Inflammatory macrophage (primary cell): ENCODE measurements at regions not wholly inside any gene's neighbourhood (a gene's known extent, or its start where the extent isn't known, plus 50 kb on each side); places are given as distances from the start of the nearest gene placed in this dataset.
A peak's percentile ranks its signal among the peaks of the same experiment; 100 is the strongest.
"Not testable (repeated sequence)": the region's sequence is repeated elsewhere in the genome, so short reads cannot be mapped to it uniquely, and the experiment has no call there.

Source experiments
- DNase-seq, 2 donors: peaks; one replicate each; pipeline ENCODE4 v3.0.0-alpha.2; 2020 to 2022

DNA sequence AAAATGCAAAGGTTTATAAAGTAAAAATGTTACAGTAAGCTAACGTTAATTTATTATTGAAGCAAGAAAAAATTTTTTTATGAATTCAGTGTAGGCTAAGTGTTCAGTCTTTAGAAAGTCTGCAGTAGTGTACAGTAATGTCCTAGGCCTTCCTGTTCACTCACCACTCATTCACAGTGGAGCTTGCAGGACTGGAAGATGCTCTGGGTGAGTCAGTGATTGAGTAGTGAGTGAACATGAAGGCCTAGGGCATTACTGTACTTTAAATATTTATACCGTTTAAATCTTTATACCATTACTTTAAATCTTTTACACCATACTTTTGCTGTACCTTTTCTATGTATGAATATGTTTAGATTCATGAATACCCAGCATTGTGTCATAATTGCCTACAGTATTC, 120.3 kb upstream of the SLC38A4 start:
- no peak for DNase-seq

DNA sequence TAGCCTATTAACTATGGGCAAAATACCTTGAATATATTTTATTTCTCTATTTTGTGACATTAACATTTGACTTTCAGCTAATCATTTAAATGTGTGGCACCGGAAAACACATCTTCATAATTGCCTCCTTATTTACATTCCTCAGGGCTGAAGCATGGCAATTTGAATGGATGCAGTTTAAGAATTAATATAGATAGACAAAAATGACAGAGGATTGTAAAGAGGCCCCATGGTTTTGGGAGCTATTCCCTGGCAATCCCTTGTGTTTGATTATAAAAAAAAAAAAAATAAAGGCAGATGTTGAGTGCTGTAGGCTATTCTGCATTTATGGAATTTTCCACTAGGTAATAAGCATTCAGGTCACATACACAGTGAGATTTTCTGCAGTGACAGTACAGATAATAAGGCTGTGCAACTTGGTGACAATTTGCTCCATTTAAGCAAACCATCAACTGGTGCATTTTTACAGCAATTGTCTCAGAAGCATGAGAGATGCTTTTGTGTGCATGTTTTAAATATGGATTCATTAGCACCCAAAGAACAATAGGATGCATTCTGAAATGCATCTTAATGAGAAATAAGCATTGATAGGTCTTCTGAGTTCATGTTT, 123.2 kb upstream of the SLC38A4 start:
- DNase-seq = no peak

DNA sequence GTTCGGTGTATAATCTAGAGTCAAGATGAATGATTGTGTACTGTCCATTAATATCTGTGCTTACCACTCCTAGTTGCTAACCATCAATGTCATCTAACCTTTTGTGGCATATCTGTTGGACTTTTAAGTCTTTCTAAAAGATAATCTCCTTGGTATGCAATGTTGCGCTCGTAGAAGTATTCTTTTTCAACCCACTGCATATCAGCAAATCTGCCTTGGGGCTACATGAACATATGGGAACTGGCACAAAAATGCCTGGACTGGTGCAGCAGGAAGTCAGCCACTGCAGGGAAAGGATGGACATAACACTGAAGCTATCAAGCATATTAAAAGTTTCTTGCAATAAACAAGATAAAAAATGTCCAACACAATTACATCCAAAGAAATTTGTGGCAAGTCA, 124.3 kb upstream of the SLC38A4 start:
- DNase-seq = no peak

DNA sequence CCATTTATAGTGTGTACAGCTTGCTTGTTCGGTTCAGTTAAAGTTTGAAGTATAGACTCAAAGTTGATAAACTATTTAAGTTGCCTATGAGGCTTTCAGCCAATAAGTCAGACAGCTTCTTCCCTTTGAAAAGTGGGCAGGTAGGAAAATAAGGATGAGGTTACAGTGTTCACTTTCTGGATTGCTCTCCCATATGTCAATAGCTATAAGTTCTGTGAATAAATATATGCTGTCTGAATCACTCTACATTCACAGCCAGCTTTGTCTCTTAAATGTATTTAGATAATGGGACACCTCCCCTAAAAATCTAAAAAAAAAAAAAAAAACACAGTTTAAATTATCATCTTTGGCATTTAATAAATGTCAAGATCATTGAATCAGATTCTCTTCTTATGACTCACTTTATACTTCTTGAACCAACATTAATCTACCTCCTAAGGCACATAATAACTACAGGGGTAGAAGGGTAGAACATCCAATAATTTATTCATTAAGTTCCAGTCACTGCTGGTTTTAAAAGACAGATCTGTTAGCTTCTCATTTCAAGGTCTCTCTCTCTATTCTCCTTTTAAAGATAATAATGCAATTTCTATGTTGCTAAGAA, 126.4 kb upstream of the PCED1B start:
- no peak for DNase-seq

DNA sequence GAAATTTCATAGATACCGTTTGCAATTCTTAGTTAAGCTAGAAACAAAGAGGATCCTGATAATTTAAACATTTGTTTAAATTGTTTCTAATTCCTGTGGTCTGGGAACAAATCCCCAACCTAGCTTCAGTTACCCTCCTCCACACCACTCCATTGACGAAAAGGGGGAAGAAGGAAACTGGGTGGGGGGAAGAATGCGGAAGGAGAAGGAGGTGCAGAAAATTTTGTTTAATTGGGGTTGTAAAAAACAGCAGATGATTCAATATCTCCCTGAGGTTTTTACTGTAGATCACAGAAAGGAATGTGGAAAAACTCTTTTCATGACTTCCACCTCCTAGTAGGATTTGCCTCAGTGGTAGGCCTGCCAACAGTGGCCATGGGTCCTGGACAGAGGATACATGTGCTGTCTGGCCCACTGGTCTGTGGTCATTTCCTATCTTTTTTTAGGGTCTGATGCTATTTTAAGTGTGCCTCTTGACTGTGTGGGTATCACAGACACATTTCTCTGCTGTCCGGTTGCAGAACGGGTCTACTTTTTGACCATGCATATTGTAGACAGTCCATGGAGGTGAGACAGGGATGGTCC, 122.9 kb upstream of the PCED1B start:
- peak in 1 of 2 donors; percentile 1 for DNase-seq

DNA sequence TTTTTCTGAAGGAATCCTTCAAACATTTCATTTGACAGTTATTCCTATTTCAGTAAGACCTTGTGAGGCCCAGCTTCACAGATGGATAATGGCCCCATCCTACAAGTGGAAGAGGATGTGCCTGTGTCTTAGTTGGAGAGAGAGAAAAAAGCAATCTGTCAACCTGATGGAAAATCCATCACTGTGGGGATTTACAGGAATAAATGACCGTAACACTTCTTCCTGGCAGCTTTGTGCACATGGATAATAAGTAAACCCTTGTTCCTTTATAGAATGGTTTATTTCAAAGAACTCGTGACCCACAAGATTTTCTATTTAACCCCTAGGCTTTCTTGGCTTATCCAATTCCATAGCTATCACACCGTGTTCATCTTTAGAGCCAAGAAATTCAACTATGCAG, 121.4 kb upstream of the PCED1B start:
- DNase-seq = no peak

DNA sequence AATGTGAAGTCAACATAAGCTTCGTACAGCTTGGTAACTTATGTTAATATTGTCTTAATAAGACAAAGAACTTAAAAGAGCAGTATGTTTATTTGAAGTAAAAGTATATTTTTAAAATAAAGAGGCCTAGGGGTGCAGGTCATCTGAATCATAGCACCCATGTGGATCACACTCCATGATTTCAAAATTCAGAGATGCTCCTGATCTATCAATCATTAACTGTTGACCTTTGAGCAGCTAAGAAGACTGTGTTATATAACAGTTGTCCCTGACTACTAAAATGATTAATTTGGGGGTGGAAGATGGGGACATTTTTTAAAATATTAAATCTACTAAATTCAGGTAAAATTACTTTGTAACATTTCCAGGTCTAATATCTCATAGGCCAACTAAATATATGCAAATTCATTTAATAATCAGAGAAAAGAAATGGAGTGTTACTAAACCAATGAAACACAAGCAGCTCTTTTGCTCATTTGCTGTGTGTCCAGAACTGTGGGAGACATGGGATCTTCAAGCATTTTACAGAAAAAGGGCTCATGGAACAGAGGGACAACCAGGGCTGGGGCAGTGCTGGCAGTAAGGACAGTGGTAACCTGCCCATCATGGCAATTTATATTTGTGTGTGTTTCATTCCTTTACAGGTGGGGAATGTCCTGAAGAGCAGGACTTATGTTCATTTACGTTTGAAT, 120.7 kb upstream of the PCED1B start:
- DNase-seq = no peak

DNA sequence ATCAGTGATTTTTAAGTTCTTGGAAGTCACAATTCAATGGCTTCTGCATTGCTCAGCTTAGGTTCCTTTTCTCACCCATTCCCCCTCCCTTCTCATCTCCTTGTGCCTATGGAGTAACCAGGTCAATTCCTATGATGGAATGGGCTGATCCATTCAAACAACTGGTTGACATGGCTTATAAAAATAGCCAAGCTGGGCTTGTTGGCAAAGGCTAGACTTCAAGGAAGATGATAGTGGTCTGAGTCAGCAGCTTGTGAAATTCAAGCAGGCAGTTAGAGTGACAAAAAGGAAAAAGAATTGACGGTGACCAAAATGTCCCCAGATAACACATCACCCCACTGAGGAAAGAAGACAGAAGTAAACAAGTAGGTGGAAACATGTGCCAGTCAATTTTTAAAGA, 119.9 kb upstream of the PCED1B start:
- peak; percentile 41 to 53 for DNase-seq

DNA sequence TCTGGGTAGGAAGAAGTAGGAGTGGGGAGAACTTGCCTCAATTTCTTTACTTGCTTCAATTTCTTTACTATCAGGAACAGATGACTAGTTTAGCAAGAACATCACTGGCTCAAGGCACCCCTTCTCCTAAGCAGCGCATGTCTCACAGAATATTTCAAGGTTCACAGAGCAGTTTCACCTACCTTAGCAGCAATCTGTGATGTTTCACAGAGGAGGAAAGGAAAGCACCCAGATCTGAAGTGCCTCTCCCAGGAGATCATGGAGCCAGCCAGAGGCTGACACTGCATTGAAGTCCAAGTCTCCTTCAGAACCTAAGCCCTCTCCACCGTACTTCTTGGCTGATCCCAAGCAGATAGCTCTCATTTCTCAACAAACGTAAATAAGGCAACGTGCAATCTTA, 118.7 kb upstream of the PCED1B start:
- DNase-seq = no peak

DNA sequence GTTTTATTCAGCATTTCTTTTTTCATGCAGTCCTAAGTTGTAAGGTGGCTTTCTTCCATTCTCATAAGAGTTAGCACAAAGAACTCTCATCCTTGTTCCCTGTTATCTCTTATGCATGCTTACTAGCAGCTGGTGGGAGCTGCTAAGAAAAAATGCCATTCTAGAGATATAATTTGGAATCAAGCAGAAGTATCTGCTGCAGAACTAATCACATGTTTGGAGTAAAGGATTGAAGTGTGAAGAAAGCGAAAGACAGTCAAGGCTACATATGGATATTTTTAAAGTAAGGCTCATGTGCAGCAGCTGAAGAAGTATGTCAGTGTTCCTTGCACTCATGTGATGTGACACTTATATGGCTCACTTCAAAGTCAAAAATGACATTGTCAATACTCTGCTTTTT, 116.2 kb upstream of the PCED1B start:
- no peak for DNase-seq

DNA sequence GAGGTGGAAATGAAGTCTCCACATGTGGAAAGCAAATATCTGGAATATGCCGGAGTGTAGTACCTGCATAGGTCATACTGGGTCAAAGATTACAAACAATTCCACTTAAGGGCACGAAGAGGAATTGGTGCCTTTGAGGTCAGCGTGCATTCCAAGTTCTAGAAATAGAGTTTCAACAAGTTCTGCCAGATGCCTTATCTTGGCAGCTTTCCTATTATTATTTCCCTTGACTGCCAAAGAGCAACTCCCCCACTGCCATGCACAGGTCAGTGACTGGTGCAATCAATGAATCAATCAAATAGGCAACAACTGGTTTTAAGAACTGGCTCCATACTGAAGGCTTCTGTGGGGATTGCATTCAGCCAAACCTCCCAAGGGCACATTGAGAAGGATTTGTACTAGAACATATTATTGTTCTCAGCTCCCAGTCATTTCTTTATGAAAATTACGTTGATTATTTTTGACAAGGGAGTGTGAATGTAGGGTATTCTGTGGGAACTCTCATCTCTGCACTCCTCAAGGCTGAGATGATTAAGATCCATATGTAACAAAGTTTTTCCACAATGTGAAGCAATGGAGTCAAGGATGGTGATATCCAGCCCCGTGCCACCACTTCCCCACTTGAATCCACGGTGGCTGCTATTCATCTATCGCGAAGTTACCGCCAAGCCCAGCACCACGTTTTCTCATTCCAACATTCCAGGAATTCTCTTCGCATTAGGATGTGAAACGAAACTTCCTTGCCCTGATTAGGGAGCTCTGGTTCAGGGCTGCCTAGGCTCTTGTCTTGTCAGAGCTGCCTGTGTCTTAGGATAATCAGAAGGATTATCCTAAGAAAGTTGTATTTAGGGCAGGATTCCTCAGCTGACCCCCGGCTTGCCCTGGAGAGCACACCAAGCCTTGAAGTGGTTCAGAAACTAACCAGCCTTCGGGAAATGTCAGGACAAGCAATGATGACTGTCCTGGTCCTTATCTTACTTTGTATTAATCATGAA, 115.1 kb upstream of the PCED1B start:
- no peak for DNase-seq

DNA sequence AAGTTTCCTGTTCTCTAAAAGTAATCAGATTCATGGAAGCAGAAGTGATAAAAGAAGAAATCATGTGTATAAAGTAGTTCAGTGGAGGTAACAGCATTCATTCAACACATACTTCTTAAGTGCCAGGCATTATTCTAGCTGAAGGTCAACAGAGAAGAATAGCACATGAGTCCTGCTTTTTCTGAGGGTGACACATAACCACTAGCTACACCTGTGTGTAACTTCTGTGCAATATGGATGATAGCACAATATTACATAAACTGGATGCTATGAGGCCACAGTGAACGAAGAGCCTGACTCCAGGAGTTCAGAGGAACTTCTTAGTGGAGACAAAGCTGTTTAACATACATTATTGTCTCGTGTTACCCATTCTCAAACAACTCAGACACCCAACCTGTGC, 114.3 kb upstream of the PCED1B start:
- no peak for DNase-seq

DNA sequence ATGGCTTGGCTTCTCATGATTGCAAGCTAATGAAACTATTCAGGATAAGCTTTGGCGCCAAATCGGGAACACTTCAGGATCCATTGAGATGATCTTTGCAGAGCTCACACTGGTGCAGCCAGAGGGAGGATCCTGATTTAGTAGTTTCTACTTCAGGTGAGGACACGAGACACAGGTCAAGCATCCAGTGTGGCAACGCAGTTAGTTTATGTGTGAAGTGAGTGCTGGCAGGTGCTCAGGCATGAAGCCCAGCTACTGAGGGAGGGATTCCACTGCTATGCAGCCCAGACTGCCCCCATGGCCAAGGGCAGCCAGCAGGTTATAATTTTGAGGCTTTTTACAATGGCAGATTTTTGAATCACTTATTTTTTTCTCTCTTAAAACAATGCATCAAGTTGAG, 113.5 kb upstream of the PCED1B start:
- DNase-seq = no peak

DNA sequence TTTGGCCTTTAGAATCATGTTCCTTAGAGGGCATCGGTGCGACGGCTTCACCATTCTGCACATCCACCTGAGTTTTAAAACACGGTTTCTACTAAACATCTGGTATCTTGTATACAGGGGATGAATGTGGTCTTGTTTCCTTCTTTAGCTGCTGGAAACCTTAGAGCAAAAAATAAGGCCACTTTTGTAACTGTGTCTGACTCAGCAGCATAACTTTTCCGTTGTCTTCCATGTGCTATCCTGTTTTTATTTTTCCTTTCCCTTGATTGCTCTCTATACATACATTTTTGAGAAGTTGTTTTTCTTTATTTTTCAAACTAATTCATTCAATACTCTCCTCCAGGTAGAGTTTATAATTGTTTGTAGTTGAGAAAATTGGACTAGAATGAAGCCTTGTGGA, 108.8 kb upstream of the PCED1B start:
- no peak for DNase-seq

DNA sequence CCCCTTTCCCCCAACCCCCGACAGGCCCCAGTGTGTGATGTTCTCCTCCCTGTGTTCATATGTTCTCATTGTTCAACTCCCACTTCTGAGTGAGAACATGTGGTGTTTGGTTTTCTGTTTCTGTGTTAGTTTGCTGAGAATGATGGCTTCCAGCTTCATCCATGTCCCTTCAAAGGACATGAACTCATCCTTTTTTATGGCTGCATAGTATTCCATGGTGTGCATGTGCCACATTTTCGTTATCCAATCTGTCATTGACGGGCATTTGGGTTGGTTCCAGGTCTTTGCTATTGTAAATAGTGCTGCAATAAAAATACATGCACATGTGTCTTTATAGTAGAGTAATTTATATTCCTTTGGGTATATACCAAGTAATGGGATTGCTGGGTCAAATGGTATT, 105.5 kb upstream of the PCED1B start:
- DNase-seq = not testable (repeated sequence)

DNA sequence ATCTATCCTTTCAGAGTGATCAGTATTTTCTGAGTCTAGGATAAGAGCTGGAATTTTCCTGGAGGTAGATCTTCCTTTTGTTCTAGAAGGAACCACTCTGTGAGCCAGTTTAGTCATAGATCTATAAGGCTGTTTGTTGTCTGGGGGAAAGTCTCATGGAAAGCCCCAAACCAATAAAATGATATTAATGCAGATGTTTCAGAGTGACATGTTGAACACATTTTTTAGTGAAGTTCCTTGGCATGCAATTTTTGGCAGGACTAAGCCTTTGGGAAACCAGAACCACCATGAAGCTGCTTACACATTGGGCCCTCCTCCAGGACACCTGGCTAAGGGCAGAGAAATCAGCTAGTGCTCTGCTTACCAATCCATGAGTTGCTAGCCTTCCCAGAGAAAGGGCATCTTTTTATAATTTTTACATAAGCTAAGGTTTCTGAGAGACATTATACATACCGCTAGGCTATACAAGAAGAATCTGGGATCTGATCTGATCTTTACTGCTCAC, 101.5 kb upstream of the PCED1B start:
- DNase-seq = no peak

DNA sequence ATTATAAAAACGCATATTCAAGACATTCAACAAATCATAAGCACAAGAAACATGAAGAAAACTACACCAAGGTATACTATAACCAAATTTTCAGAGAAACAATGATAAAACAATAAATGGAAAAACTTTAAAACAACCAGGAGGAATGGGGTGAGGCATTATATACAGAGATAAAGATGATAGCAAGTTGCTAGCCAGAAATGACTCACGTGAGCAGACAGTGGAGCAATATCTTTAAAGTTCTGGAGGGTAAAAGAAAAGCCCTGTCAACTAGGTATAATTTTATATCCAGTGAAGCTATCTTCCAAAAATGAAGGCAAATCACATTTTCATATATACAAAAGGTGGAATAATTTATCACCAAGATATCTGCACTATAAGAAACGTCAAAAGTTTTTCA, 97.8 kb upstream of the PCED1B start:
- DNase-seq = no peak

DNA sequence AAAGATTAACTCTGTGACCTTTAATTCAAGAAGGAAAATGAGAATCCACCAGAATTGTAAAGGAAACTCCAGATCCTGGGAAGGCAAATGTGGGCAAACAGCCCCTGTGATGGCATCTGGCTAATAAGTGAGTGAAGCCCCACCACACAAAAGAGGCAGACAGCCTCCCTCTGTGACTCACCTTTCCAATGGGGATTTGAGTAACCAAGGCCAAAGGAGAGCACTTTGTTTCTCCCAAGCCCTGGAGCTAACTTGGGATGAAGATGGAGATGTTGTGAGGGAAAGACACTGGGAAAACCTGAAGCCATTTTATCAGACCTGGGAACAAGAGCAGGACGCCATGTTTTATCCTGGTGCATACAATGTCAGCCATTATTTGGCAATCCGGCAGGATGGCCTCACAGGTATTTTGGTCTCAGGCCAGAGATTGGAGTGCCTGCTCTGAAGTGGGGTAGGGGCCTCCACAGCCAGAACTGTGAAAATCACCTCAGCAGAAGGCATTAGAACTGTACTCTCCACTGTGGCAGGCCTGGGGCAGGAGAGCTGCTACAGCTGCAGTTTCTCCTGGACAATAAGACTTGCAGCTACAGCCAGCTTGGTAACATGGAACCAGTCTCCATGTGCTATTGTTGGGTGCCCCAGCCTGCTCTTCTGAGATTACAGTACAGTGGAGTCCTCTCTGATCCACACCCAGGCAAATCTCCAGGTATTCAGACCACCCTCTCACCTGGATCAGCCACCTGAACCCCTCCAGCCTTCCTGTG, 96.6 kb upstream of the PCED1B start:
- DNase-seq = no peak

DNA sequence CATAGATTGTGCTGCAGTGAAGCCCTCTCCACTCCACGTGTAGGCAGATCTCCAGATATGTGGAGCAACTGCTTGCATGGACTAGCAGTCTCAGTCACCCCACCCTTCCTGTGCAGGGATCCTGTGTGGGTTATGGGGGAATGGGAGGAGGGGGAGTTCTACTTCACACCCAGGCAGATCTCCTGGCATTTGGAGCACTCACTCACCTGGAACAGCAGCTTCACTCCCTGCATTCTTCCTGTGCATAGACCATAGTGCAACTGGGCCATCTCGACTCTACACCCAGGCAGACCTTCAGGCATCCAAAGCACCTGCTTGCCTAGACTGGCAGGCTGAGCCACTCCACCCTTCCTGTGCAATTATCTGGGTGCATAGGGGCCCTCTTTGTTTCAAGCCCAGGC, 96.0 kb upstream of the PCED1B start:
- no peak for DNase-seq

DNA sequence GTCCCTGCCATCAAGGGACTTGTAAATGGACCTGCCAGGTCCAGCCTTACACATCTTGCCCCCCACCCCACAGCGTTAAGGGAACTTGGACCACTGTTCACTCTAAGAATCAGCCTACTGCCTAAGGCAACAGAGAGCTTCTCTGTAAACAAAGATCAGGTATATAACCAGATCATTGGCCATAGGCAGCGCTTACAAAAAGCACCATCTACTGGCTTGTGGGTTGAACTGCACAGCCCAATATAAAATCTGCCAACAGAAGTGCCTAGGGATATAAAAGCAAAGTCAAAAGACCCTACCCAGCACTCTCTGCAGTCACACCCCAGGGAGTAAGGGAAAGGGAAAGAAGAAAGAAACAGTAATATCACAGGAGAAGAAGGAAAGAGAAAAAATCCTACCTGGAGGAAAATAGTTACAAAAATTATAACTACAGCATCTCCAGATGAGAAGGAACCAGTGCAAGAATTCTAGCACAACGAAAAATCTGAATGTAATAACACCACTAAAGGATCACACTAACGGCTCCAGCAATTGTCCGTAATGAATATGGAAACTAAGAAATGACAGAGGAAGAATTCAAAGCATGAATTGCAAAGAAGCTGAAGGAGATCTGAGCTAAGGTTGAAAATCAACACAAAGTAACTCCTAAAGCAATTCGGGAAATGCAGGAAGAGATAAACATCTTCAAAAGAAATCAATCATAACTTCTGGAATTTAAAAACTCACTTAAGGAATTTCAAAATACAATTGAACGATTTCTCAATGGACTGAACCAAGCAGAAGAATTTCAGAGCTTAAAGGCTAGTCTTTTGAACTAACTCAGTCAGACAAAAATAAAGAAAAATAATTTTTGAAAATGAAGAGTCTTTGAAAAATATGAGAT, 95.2 kb upstream of the PCED1B start:
- DNase-seq = peak; percentile 32 to 41

DNA sequence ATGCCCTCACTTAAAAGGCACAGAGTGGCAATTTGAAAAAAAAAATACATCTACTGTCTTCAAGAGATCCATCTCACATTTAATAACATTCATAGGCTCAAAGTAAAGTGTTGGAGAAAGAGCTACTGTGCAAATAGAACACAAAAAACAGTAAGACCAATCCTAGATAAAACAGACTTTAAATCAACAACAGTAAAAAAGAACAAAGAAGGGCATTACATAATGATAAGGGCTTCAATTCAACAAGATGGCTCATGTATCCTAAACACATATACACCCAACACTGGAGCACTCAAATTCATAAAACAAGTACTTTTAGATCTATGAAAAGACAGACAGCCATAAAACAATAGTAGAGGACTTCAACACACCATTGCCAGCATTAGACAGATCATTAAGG, 93.6 kb upstream of the PCED1B start:
- DNase-seq = no peak
